ENCODE measurements at regions not wholly inside any gene's neighbourhood (a gene's known extent, or its start where the extent isn't known, plus 50 kb on each side); places are given as distances from the start of the nearest gene placed in this dataset.

DNA sequence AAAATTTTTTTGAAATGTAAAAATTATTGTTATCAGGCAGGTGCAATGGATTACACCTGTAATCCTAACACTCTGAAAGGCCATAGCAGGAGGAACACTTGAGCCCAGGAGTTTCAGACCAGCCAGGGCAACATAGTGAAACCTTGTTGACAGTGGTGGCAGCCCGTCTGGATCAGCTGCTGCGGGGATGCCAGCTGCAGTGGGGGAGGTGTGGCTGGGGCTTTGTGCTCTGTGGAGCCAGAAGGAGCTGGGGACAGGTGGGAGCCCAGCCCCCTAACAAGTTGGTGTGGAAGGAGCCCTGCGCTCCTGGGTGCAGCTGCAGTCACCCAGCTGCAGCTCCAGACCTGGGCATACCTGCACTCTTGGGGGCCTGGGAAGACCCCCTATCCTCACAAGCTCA, 182.4 kb upstream of the MC4R start:
- no peak for DNase-seq (ENCODE audit: low read depth, low spot score)

DNA sequence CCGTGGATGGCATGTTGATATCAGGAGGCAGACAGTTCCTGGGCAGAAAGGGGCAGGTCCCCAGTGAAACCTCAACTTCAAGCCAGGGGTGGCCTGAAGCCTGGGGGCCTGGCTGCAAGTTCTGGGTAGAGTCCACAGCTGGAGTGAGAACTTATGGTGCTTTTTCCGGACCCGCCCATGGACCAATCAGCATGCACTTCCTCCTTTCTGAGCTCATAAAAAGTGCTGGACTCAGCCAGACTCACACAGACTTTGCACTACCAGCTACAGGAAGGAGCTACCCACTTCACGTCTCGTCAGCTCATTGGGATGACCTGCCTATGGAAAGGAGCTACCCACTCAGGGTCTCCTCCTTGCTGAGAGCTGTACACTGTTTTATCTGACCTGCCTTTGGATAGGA, 183.1 kb upstream of the MC4R start:
- no peak for DNase-seq (ENCODE audit: low read depth, low spot score)

DNA sequence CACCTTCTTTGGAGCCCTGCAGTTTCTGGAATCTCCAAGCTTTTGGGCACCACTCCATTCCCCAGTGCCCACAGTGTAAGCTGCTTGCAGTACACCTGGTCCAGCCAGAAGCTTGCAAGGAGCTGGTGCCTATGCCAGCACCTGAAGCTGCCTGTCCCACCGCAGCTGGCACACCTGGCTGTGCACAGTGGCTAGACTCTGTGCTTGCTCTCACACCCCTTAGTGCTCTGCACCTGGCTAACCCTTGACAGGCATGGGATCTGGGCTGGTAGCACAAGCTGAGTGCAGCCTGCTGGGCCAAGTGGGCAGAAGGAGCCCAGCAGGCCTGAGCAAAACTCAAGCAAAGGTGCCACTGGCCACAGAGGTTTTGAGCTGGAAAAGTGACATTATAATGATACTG, 183.8 kb upstream of the MC4R start:
- no peak for DNase-seq (ENCODE audit: low read depth, low spot score)

DNA sequence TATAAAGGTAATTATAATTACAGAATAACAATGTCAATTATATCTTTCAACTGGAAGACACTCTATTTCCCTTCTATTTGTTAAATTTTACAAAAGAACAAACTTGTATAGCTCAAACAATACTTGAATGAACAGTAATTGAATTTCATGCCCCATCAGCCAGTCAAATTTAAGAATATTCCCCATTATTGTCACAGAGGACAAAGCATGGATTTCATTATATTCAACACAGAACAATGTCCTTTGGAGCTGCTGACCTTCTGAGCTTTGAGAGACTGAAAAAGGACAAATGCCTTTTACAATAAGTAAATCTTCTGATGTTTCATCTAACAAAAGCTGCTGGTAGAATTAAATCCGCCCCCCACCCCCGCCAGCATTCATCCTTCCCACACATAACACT, 187.5 kb upstream of the MC4R start:
- DNase-seq (ENCODE audit: low read depth, low spot score): no peak

DNA sequence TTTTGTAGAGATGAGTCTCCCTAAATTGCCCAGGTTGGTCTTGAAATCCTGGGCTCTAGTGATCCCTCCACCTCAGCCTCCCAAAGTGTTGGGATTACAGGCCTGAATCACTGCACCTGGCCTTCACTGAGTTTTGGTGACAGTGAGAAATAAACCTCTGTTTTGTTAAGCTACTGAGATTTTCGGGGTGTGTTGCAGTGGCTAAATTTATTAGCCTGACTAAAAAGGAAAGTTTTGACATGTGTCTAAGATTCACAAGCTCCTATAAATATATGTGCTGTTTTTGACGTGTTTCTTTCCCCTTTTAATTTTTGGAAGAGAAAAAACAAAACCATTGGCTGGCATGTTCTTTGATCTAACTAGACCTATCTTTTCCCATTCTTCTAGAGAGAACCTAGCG, 190.5 kb upstream of the MC4R start:
- DNase-seq (ENCODE audit: low read depth, low spot score): no peak

DNA sequence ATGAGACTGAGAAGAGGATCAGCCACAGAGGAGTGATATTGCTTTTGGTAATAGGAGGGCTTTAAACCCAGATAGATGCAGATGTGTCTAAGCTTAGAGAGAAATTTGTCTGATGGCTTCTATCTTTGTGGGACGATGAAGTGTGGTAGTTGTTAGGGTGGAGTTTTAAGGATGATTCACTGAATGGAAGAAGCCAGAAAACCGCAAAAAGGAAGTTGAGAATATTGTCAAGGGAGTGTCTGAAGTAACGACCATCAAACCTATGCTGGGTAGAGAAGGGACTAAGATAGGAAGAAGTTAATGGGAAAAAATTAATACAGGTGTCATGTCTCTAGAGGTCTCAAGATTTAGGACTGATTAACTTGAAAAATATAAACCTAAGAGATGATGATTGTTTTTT, 195.6 kb upstream of the MC4R start:
- DNase-seq (ENCODE audit: low read depth, low spot score): no peak

DNA sequence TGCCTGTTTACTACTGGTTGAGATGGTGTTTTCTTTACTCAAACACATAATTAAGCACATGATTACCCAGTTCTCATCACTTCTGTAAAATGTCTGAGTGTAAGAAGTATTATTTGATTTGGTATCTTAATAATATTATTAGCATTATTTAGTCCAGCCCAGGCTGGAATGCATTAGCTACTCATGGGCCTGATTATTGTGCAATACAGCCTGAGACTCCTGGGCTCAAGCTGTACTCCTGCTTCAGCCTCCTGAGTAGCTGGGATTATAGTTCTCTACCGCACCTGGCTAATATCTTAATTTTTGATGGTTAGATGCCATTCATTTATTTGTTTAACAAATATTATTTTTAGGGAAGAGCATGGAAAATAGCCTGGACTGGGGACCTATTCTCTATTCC, 197.6 kb upstream of the MC4R start:
- no peak for DNase-seq (ENCODE audit: low read depth, low spot score)

DNA sequence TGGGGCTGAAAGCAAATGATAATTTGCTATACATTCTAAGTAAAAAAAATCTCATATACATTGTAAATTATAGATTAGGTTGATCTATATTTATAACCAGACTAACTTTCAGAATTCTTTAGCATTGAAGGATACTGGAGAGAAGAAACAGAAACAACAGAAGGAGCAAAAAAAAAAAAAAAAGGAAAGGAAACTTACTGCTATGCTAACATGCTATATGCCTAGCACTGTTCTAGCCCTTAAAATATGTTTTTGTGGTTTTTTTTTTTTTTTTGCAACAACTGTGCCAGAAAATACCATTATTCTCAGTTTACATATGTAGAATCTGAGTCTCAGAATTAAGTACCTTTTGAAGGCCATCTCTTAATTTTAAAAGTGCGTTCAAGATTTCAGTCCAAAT, 204.9 kb upstream of the MC4R start:
- no peak for DNase-seq (ENCODE audit: low read depth, low spot score)

DNA sequence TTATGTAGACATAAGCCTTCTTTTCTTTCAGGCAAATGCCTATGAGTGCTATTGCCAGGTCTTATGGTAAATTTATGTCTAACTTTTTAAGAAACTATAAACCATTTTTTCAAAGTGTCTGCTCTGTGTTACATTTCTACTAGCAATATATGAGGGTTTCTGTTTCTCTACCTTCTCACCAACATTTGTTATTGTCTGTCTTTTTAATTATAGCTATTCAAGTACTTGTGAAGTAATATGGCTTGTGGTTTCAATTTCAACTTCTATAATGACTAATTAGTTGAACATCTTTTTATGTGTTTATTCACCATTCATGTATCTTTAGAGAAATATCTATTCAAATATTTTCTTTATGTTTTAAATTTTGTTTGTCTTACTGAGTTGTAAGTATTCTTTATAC, 213.1 kb upstream of the MC4R start:
- no peak for DNase-seq (ENCODE audit: low read depth, low spot score)

DNA sequence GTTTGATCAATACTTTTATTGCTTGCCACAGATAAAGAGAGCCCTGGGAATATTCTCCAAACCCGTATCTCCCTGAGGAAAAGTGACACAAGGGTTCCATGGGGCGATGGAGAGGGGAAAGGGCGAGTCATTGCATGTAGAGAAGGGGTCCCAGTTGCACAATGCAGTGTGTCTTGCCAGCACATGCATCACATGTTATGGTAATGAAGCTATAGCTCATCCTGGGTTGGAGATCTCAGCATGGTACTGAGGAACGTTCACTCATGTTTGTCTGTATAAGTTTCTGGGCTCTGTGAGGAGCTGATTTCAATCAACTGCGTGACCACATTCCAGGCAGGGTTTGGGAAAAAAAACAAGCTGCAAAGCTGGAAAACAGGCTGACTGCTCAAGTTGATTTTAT, 220.7 kb upstream of the MC4R start:
- DNase-seq (ENCODE audit: low read depth, low spot score): no peak

DNA sequence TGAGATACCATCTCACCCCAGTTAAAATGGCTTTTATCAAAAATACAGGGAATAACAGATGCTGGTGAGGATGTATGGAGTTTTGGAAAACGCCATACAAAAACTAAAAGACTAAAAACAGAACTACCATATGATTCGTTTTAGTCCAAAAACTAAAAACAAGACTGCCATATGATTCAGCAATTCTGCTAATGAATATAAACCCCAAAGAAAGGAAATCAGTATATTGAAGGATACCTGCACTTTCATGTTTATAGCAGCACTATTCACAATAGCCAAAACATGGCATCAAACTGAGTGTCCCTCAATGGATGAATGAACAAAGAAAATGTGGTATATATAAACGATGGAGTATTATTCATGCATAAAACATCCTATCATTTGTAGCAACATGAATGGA, 224.4 kb upstream of the MC4R start:
- no peak for DNase-seq (ENCODE audit: low read depth, low spot score)

DNA sequence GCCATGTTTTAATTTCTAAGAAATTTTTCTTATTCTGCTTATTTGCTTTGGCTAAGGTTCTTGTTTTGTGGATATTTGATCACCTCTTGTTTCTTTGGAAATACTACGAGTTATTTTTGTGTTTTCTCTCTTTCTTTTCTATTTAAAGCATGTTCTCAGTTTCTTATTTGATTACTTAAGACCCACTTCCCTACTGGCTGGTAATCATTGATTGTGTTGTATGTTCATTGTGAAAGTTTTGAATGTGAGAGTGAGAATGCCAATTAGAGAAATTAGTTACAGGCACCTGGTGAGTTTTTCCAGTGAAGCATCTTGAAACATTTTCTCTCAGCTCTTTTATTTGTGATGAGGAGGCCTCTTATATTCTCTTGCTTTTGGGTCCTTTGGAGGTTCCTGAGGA, 226.7 kb upstream of the MC4R start:
- DNase-seq (ENCODE audit: low read depth, low spot score): no peak

DNA sequence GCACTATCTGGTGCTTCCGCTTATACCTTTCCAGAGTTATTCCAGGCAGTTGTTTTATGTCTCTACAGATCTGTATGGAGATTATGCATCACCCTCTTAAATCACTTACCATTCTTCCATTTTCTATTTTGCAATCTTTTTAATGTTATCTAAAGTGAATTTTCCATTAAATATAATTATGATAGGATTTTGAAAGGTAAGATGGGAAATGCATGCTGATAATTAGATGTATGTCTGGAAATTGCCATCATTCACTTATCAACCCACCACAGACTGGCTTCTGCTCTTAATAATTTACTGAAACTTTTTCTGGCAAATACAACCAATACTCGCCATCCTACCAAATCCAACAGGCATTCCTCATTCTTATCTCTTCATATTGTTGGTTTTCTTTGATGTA, 227.4 kb upstream of the MC4R start:
- no peak for DNase-seq (ENCODE audit: low read depth, low spot score)

DNA sequence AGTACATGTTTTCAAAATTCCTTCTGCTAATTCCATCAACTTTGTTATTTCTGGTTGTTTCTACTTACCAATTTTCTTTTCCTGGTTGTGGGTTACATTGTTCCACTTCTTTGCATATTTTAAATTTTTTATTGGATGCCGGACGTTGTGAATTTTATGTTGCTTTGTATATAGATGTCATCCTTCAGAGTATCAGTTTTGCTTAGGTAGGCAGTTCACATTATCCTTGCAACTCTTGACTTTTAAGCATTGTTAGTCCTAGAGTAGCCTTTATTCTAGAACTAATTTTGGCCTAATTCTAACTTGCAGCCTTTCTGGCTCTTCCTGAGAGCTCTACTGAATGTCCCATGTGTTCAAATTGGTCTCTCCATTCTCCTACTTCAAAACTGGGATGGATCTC, 228.7 kb upstream of the MC4R start:
- DNase-seq (ENCODE audit: low read depth, low spot score): no peak

DNA sequence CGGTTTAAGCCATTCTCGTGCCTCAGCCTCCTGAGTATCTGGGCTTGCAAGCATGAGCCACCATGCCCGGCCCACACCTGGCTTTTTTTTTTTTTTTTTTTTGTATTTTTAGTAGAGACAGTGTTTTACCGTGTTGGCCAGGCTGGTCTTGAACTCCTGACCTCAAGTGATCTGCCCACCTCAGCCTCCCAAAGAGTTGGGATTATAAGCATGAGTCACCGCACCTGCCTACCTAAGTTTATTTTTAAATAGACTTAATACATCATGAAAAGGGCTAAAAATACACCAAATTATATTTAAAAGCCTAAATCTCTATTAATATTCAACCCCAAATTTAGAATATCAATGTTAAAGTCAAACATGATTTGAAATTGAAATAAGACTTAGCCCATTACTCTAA, 250.8 kb upstream of the MC4R start:
- DNase-seq (ENCODE audit: low read depth, low spot score): no peak

DNA sequence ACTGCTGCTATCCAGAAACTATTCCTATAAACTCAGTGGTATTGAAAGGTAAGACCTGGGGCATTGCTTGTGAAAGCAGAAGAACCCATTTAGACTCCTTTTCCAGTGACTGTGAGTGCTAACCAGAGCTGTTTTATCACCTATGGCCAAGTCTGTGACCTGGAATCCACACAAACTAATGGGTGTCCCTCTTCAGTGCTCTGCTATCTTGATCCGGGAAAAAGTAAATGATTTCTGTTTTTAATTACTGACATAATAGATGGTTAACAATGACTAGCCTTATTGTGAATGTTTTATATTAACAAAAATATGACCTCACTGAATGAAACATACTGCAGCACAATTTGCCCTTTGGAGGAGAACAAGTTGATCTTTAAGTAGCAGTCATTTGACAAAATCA, 251.6 kb upstream of the MC4R start:
- no peak for DNase-seq (ENCODE audit: low read depth, low spot score)

DNA sequence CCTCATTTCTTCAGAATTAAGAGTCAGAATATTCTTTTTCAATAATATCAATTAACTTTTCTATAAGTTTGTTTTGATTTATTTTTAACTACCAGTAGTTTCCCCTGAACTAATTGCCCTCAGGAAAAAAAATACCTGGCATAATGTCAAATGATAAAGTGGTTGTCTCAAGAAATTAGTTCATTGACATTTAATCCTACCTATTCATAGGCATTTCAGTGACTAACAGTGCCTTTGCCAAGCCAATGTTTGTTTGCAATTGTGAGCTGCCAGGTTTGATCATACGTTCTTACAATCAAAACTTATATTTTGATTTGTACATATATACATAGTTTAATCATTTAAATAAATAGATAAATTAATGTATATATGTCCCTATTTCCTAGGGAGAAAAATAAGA, 267.3 kb upstream of the MC4R start:
- DNase-seq (ENCODE audit: low read depth, low spot score): no peak

DNA sequence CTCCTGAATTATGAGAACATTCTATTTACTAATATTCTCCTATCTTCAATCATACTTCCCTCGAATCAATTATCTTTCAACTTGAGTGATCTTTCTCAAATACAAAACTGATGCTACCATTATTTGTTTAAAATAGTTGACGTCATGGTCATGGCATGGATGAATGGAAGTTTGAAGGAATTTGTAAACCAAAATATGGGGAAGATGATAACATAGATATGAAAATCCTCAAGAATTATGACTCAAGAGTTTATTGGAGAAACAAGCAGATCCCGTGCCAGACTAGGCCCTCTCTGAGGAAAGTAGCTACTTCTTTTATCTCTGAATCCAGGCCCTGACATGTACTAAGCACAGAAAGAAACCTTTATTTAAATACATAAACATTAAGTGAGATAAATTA, 270.4 kb upstream of the MC4R start:
- DNase-seq (ENCODE audit: low read depth, low spot score): no peak

DNA sequence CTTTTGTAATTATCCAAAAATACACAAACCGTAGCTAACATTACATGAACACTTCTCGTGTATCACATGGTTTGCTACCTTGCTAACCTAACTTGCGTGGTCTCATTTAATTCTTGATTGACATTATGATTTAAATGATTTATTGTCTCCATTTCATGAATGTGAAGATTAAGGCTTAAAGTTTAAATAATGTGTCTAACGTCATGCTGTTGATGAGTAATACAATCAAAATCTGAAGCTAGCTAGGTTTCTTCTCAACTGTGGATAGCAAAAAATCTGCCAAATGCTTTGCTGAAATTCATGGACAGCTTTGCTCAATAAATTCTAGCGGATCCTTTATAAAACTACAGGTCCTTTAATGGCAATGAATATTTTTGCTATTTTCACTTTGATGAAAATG, 274.1 kb upstream of the MC4R start:
- no peak for DNase-seq (ENCODE audit: low read depth, low spot score)

DNA sequence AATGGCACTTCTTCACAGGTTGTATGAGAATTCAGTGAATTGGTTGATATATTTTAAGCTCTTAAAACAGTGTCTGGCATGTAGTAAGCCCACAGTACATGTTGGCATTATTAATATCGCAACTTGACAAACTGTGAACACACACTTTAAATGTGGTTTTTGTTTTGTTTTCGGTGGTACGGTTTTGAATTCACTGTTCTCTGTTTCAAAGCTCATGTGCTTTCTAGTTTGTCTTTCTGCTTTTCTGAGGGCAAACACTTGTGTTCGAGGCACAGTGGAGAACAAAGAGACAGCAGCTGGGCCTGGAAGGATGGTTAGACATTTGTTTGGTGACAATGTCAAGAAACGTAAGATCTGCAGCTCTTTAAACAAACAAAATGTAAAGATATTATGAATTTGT, 276.5 kb upstream of the MC4R start:
- no peak for DNase-seq (ENCODE audit: low read depth, low spot score)

DNA sequence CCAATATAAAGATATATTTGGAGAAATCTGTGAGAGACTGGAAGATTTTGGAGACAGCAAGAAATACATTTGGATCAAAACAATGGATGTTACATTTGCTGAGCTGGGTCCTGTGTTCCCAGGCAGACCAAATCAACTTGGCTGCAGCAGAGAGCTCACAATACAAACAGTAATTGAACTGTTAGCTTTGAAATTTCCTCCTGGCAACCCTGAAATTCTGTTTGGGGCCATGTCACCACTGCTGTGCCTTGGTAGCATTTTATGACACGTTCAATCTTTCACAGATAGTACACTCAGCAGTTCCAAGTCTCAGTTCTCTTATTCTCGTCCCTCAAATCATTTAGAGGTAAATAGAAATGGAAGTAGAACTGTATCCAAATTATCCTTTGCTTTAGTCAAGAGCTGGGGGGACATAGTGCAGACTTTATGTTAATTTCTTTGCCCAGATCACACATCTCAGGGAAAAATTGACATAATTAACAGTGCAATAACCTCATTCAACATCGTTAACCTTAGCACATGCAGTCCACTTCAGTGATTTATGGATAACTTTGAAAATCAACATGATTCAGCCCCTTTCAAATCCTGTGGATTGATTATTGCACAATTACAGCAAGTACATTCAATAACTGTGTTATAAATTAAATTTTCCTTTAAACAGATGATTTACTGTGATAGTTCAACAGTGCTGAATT, 277.4 kb upstream of the MC4R start:
- no peak for DNase-seq (ENCODE audit: low read depth, low spot score)

DNA sequence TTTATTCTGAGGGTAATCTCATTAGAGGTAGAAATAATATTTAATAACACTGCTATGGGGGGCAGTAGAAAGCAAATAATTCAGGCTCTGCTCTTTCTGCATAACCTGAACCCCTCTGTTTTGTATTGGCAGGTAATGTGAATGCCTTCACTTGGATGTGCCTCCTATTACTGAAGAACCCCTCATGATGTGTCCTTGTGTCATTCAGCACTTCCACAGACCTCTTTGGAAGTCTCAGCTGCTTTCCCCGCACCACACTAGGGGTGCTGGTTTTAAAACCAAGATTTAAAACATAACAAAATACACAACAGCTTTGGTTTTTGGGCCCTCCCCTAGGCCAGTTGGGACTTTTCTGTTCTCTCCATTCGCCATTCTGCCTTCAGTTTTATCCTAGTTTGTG, 281.7 kb upstream of the MC4R start:
- DNase-seq (ENCODE audit: low read depth, low spot score): no peak

DNA sequence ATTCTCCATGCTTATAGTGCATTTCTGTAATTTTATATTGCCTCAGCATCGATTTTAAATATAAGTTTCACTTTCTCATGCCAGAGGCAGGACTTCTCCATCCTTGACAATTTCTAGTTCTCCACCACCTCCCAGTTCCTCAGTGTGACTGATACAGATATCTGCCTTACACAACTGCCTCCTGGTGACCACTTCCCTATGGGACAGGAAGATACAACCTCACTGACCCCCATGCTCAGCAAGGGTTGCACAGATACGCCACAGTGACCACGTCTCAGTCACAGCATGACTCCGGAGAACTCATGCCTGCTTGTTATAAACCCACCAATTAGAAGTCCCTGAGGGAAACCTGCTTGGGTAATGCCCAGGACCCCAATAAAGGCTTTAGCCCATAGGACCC, 284.0 kb upstream of the MC4R start:
- DNase-seq (ENCODE audit: low read depth, low spot score): no peak

DNA sequence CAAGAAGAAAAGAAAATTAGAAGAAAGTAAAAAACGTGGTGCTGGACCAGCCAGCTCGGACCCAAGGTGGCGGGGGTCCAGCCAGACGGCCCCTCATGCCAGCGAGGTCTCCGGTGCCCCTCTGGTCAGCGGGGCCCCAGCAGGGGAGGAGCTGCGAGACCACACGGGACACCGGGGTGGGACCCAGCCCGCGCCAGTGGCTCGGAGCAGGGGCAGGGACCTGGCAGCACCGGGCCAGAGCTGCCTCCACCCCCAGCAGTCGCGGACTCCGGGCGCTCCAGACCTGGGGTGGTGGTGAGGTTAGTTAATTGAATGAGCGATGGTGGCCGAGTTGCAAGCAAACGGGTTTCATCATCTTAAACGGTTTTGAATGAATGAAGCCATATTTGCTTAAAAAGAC, 289.9 kb upstream of the MC4R start:
- DNase-seq (ENCODE audit: low read depth, low spot score): no peak

Measured in pulmonary artery endothelial cell (primary cell).